ENCODE measurements at regions not wholly inside any gene's neighbourhood (a gene's known extent, or its start where the extent isn't known, plus 50 kb on each side); places are given as distances from the start of the nearest gene placed in this dataset.
"Not testable (repeated sequence)": the region's sequence is repeated elsewhere in the genome, so short reads cannot be mapped to it uniquely, and the experiment has no call there.

DNA sequence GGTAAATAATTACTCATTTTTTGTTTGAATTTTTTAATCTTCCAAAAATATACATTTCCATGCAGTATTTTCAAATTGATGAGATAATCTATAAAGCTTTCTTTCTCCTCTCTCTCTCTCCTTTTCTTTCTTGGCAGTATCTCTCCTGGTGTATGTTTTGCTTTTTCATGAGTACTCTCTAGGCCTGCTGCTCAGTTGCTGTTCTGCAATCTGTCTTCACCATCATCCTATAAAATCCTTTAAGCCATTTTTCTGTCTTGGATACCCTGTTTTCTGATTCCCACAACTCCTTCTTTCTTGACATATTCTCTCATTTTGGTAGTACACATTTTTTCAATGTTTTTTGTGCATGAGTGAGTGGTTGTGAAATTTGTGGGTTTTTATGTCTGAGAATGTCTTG lies 1558.1 kb upstream of the LRRTM3 start:
- H3K4me1 Mint-ChIP-seq = no peaks in the 10 kb centered on the region
- DNase-seq = no peak
- H3K4me3 Mint-ChIP-seq = no peak overlapping the region
- H3K27me3 Mint-ChIP-seq (ENCODE audit: low read depth in 3 of 3) = no peaks in the 10 kb centered on the region
- peaks cover 7 to 45% (median 22%) of the 10 kb centered on the region in 6 donors for H3K9me3 Mint-ChIP-seq
- H3K27ac Mint-ChIP-seq = no peak overlapping the region
- no peaks in the 10 kb centered on the region for H3K36me3 Mint-ChIP-seq

DNA sequence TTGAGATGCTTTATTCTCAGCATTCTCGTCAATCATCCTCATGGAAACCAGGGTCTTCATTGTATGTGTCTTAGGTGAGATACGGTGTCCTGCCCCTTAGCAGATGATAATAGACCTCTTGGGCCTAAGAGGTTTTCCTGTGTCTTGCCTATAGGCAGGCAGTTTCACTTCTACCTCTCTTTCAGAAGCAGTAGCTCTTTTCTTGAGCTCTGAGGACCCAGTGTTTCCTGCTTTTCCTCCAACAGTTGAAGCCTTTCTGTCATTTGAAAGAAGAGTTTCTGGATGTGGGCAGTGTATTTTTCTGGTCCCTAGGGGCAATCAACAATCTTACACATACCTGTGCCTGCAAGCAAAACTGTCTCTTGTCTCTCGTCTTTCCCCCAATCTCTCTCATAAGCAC lies 1550.3 kb upstream of the LRRTM3 start:
- no peak overlapping the region for H3K27ac Mint-ChIP-seq
- no peaks in the 10 kb centered on the region for H3K27me3 Mint-ChIP-seq (ENCODE audit: low read depth in 3 of 3)
- DNase-seq = no peak
- H3K36me3 Mint-ChIP-seq = no peaks in the 10 kb centered on the region
- no peaks in the 10 kb centered on the region for H3K4me1 Mint-ChIP-seq
- peaks cover 6 to 52% (median 21%) of the 10 kb centered on the region in 6 donors for H3K9me3 Mint-ChIP-seq
- no peak overlapping the region for H3K4me3 Mint-ChIP-seq

GRCh38 chr10:65377687-65378086 lies 1548.1 kb upstream of the LRRTM3 start:
- H3K27ac Mint-ChIP-seq = no peak overlapping the region
- H3K27me3 Mint-ChIP-seq (ENCODE audit: low read depth in 3 of 3) = no peaks in the 10 kb centered on the region
- peaks cover 6 to 52% (median 23%) of the 10 kb centered on the region in 6 donors for H3K9me3 Mint-ChIP-seq
- no peaks in the 10 kb centered on the region for H3K4me1 Mint-ChIP-seq
- no peak overlapping the region for H3K4me3 Mint-ChIP-seq
- no peak for DNase-seq
- no peaks in the 10 kb centered on the region for H3K36me3 Mint-ChIP-seq

DNA sequence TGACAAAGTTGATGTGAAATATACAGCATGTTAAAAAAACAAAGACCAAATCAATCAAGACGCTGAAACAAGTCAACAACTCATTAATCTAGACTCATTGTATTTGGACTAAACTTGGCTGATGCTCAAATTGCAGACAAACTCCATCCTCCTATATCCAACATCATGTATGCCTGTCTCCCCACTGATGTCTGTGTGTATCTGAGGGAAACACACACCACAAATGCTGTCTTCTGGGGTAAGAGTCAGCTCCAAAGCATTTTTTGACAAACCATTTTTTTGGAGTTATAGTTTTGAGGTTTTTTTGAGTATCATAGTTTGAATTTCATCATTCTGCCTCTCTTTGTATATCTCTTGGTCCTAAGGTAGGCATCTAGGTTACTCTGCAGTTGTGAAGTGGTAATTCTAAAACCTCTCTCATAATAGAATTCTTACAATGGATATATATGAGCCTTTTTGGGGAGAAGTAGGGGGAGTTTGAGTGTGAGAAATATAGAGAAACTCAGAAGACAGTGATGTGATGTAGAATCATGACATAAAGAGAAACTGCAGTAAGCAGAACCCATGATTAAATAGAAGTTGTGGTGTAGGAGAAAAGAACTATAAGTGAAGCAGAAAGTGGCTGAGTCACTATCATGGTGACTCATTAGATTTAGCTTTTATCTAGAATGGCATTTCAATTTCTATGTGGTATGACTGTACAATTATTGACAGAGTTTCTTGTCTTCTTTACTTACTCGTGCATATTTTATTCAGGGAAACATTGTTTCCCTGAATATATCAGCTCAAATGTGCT lies 1531.1 kb upstream of the LRRTM3 start:
- no peaks in the 10 kb centered on the region for H3K36me3 Mint-ChIP-seq

DNA sequence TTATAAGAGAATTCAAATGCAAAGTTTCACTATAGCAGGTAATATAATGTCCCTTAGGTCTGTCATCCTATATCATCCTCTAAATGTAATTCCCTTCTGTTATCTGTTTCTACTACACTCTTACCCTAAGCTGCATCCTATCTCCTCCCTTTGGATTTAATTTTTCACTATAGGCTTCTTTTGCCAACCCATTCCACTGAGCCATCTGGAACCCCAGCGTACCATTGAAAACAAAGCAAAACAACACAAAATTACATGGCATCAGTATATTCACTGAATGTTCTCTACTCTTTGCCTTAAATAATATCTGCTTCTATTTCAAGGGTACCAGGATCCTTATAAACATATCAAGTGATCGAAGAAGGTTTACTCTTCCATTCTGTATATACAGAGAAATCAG lies 1530.2 kb upstream of the LRRTM3 start:
- H3K4me1 Mint-ChIP-seq = no peaks in the 10 kb centered on the region
- no peaks in the 10 kb centered on the region for H3K27me3 Mint-ChIP-seq (ENCODE audit: low read depth in 3 of 3)
- no peak overlapping the region for H3K4me3 Mint-ChIP-seq
- H3K36me3 Mint-ChIP-seq = no peaks in the 10 kb centered on the region
- no peak for DNase-seq
- peaks cover 6 to 44% (median 16%) of the 10 kb centered on the region in 6 donors for H3K9me3 Mint-ChIP-seq
- H3K27ac Mint-ChIP-seq = no peak overlapping the region

More for the DNA sequence above, 1531.1 kb upstream of the LRRTM3 start:
- Mint-ChIP-seq H3K4me1 (no peaks in the 10 kb centered on the region), H3K27ac (no peak overlapping the region), H3K4me3 (no peak overlapping the region), H3K27me3 (ENCODE audit: low read depth in 3 of 3) (no peaks in the 10 kb centered on the region), H3K9me3 (peaks cover 4 to 38% (median 13%) of the 10 kb centered on the region in 6 donors)
- no peak for DNase-seq

DNA sequence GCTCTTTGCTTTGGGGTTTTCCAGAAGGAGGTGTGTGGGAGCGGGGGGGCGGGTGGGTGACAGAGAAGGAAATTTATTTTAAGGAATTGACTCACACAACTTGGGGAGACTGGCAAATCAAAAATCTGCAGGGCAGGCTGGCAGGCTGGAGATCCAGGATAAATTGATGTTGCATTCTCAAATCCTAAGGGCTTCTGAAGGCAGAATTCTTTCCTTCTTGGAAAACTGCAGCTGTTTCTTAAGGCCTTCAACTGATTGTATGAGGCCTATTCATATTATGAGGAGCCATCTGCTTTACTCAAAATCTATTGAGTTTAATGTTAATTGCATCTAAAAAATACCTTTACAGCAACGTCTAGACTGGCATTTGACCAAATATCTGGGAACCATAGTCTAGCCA lies 1528.8 kb upstream of the LRRTM3 start:
- no peaks in the 10 kb centered on the region for H3K36me3 Mint-ChIP-seq
- no peaks in the 10 kb centered on the region for H3K27me3 Mint-ChIP-seq (ENCODE audit: low read depth in 3 of 3)
- no peak overlapping the region for H3K4me3 Mint-ChIP-seq
- H3K9me3 Mint-ChIP-seq = peaks cover 6 to 52% (median 22%) of the 10 kb centered on the region in 6 donors
- no peak overlapping the region for H3K27ac Mint-ChIP-seq
- no peak for DNase-seq
- H3K4me1 Mint-ChIP-seq = no peaks in the 10 kb centered on the region

- DNase-seq = no peak
- no peaks in the 10 kb centered on the region for H3K36me3 Mint-ChIP-seq
- H3K4me3 Mint-ChIP-seq = no peak overlapping the region
- no peaks in the 10 kb centered on the region for H3K4me1 Mint-ChIP-seq
- H3K9me3 Mint-ChIP-seq = peaks cover 13 to 40% (median 27%) of the 10 kb centered on the region in 6 donors
- H3K27me3 Mint-ChIP-seq (ENCODE audit: low read depth in 3 of 3) = peaks cover 0 to 2% (median 0%) of the 10 kb centered on the region in 3 donors
- H3K27ac Mint-ChIP-seq = no peak overlapping the region
Observed at GRCh38 chr10:65408401-65408800, 1517.4 kb upstream of the LRRTM3 start.

- DNase-seq = no peak
- H3K4me3 Mint-ChIP-seq = no peak overlapping the region
- no peak overlapping the region for H3K27ac Mint-ChIP-seq
- H3K36me3 Mint-ChIP-seq = no peaks in the 10 kb centered on the region
- H3K4me1 Mint-ChIP-seq = no peaks in the 10 kb centered on the region
- H3K27me3 Mint-ChIP-seq (ENCODE audit: low read depth in 3 of 3) = peaks cover 0 to 2% (median 0%) of the 10 kb centered on the region in 3 donors
- H3K9me3 Mint-ChIP-seq = peaks cover 14 to 46% (median 31%) of the 10 kb centered on the region in 6 donors
Observed at GRCh38 chr10:65413001-65413400, 1512.8 kb upstream of the LRRTM3 start.

- Mint-ChIP-seq H3K27ac (no peak overlapping the region), H3K36me3 (no peaks in the 10 kb centered on the region), H3K4me1 (no peaks in the 10 kb centered on the region), H3K4me3 (no peak overlapping the region), H3K9me3 (peaks cover 18 to 53% (median 34%) of the 10 kb centered on the region in 6 donors), H3K27me3 (ENCODE audit: low read depth in 3 of 3) (peaks cover 0 to 2% (median 0%) of the 10 kb centered on the region in 3 donors)
- DNase-seq = no peak
Observed at GRCh38 chr10:65415318-65415717, 1510.5 kb upstream of the LRRTM3 start.

DNA sequence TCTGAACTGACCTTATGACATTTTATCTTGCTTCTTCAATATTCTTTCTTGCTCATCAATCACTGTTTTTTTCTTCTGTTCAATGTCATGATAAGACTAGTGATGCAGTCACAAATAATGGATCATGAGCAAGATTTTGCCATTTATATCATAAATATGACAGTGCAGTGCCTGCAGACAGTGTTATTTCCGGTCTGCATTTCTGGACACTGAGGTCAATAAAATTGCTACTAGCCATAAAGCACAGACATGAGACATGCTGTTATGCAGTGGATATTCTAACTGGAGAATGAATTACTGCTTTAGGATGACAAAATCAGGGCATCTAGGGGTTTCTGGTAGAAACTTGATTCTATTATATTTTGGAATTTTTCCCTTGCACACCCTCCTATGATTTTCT lies 1509.7 kb upstream of the LRRTM3 start:
- Mint-ChIP-seq H3K27ac (no peak overlapping the region), H3K27me3 (ENCODE audit: low read depth in 3 of 3) (peaks cover 0 to 2% (median 0%) of the 10 kb centered on the region in 3 donors), H3K4me1 (no peaks in the 10 kb centered on the region), H3K36me3 (no peaks in the 10 kb centered on the region), H3K4me3 (no peak overlapping the region), H3K9me3 (peaks cover 20 to 57% (median 35%) of the 10 kb centered on the region in 6 donors)
- DNase-seq = no peak

- Mint-ChIP-seq H3K27ac (no peak overlapping the region), H3K36me3 (no peaks in the 10 kb centered on the region), H3K4me3 (no peak overlapping the region), H3K4me1 (no peaks in the 10 kb centered on the region), H3K27me3 (ENCODE audit: low read depth in 3 of 3) (peaks cover 0 to 2% (median 0%) of the 10 kb centered on the region in 3 donors), H3K9me3 (peaks cover 18 to 60% (median 38%) of the 10 kb centered on the region in 6 donors)
- no peak for DNase-seq
Observed at GRCh38 chr10:65419629-65420028, 1506.2 kb upstream of the LRRTM3 start.

- DNase-seq = no peak
- no peaks in the 10 kb centered on the region for H3K27me3 Mint-ChIP-seq (ENCODE audit: low read depth in 3 of 3)
- no peaks in the 10 kb centered on the region for H3K36me3 Mint-ChIP-seq
- no peak overlapping the region for H3K4me3 Mint-ChIP-seq
- no peaks in the 10 kb centered on the region for H3K4me1 Mint-ChIP-seq
- H3K27ac Mint-ChIP-seq = no peak overlapping the region
- peaks cover 17 to 56% (median 38%) of the 10 kb centered on the region in 6 donors for H3K9me3 Mint-ChIP-seq
Observed at GRCh38 chr10:65423043-65423442, 1502.8 kb upstream of the LRRTM3 start.

DNA sequence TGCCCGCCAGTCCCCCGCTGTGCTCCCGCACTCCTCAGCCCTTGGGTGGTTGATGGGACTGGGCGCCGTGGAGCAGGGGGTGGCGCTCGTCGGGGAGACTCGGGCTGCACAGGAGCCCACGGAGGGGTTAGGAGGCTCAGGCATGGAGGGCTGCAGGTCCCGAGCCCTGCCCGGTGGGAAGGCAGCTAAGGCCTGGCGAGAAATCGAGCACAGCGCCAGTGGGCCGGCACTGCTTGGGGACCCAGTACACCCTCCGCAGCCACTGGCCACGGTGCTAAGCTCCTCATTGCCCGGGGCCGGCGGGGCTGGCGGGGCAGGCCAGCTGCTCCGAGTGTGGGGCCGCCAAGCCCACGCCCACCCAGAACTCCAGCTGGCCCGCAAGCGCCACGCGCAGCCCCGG lies 1496.5 kb upstream of the LRRTM3 start:
- peaks cover 2 to 50% (median 24%) of the 10 kb centered on the region in 6 donors for H3K9me3 Mint-ChIP-seq
- H3K27me3 Mint-ChIP-seq (ENCODE audit: low read depth in 3 of 3); H3K27ac Mint-ChIP-seq; H3K4me1 Mint-ChIP-seq; DNase-seq; H3K36me3 Mint-ChIP-seq; H3K4me3 Mint-ChIP-seq: not testable (repeated sequence)

GRCh38 chr10:65430979-65431378 lies 1494.9 kb upstream of the LRRTM3 start:
- no peak overlapping the region for H3K27ac Mint-ChIP-seq
- peaks cover 0 to 2% (median 0%) of the 10 kb centered on the region in 3 donors for H3K27me3 Mint-ChIP-seq (ENCODE audit: low read depth in 3 of 3)
- H3K4me3 Mint-ChIP-seq = no peak overlapping the region
- no peak for DNase-seq
- H3K4me1 Mint-ChIP-seq = no peaks in the 10 kb centered on the region
- H3K36me3 Mint-ChIP-seq = no peaks in the 10 kb centered on the region
- peaks cover 2 to 48% (median 17%) of the 10 kb centered on the region in 6 donors for H3K9me3 Mint-ChIP-seq

DNA sequence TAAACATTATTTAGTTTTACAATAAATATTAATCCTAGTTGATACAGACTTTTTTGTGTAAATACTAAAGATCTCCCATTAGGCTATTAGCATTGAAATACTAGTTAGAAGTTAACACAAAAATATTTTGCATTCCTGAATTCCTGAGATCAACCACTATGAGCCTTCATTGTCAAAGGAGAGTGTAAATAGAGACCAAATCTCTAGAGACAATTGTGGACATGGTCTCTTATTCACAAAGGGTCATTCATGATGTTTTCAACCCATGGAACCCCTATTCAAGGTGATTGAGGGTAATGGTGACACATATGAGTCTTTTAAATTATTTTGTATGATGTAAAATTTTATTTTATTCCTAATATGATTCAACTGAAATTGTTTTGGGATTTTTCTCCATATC lies 1454.8 kb upstream of the LRRTM3 start:
- no peaks in the 10 kb centered on the region for H3K4me1 Mint-ChIP-seq
- H3K36me3 Mint-ChIP-seq = peaks cover 0 to 4% (median under 1%) of the 10 kb centered on the region in 3 donors
- no peaks in the 10 kb centered on the region for H3K27me3 Mint-ChIP-seq (ENCODE audit: low read depth in 3 of 3)
- no peak for DNase-seq
- H3K27ac Mint-ChIP-seq = no peak overlapping the region
- no peak overlapping the region for H3K4me3 Mint-ChIP-seq
- H3K9me3 Mint-ChIP-seq = peaks cover 11 to 52% (median 28%) of the 10 kb centered on the region in 6 donors

Data from immature natural killer cell (primary cell).